ENCODE measurements at regions not wholly inside any gene's neighbourhood (a gene's known extent, or its start where the extent isn't known, plus 50 kb on each side); places are given as distances from the start of the nearest gene placed in this dataset.
"Not testable (repeated sequence)": the region's sequence is repeated elsewhere in the genome, so short reads cannot be mapped to it uniquely, and the experiment has no call there.

GRCh38 chr13:21256891-21257290 lies 80.4 kb downstream of the MRPL57 start:
- Histone ChIP-seq H3K27me3 (ENCODE audit: insufficient read depth, poor library complexity, severe bottlenecking) (no peaks in the 10 kb centered on the region), H3K27ac (replicated peaks) (no peak overlapping the region), H3K4me3 (replicated peaks; ENCODE audit: insufficient read depth, low read length) (no peak overlapping the region)
- TF ChIP-seq REST (IDR thresholded peaks at IDR 0.05; ENCODE audit: insufficient replicate concordance, low read depth): no peak
- TF ChIP-seq POLR2AphosphoS5 (IDR thresholded peaks at IDR 0.05; ENCODE audit: low read depth): no peak
- TF ChIP-seq SPI1 (IDR thresholded peaks at IDR 0.05; ENCODE audit: borderline replicate concordance, low read depth): no peak
- TF ChIP-seq CTCF (IDR thresholded peaks at IDR 0.05; ENCODE audit: insufficient read depth, low read length): no peak
- TF ChIP-seq GABPA (IDR thresholded peaks at IDR 0.05; ENCODE audit: low read depth): no peak
- no peak for DNase-seq (ENCODE audit: low read depth in 1 of 2, low spot score in 1 of 2)

GRCh38 chr13:21259571-21260455 lies 83.4 kb downstream of the MRPL57 start:
- TF ChIP-seq CTCF (IDR thresholded peaks at IDR 0.05; ENCODE audit: insufficient read depth, low read length): no peak
- no peak for TF ChIP-seq GABPA (IDR thresholded peaks at IDR 0.05; ENCODE audit: low read depth)

GRCh38 chr13:21260561-21261290 lies 84.3 kb downstream of the MRPL57 start:
- H3K27me3 ChIP-seq (ENCODE audit: insufficient read depth, poor library complexity, severe bottlenecking); DNase-seq (ENCODE audit: low read depth in 1 of 2, low spot score in 1 of 2); H3K4me3 ChIP-seq (replicated peaks; ENCODE audit: insufficient read depth, low read length); H3K27ac ChIP-seq (replicated peaks): not testable (repeated sequence)

More at GRCh38 chr13:21259571-21260455, 83.4 kb downstream of the MRPL57 start:
- Histone ChIP-seq H3K27me3 (ENCODE audit: insufficient read depth, poor library complexity, severe bottlenecking) (no peaks in the 10 kb centered on the region), H3K27ac (replicated peaks) (no peak overlapping the region), H3K4me3 (replicated peaks; ENCODE audit: insufficient read depth, low read length) (no peak overlapping the region)
- no peak for DNase-seq (ENCODE audit: low read depth in 1 of 2, low spot score in 1 of 2)

- H3K27ac ChIP-seq (replicated peaks); H3K4me3 ChIP-seq (replicated peaks; ENCODE audit: insufficient read depth, low read length); H3K27me3 ChIP-seq (ENCODE audit: insufficient read depth, poor library complexity, severe bottlenecking); DNase-seq (ENCODE audit: low read depth in 1 of 2, low spot score in 1 of 2): not testable (repeated sequence)
Observed at GRCh38 chr13:21261487-21262216, 85.2 kb downstream of the MRPL57 start.

GRCh38 chr13:21263909-21264308 lies 87.5 kb downstream of the MRPL57 start:
- H3K27ac ChIP-seq (replicated peaks); DNase-seq (ENCODE audit: low read depth in 1 of 2, low spot score in 1 of 2); H3K4me3 ChIP-seq (replicated peaks; ENCODE audit: insufficient read depth, low read length); H3K27me3 ChIP-seq (ENCODE audit: insufficient read depth, poor library complexity, severe bottlenecking): not testable (repeated sequence)

GRCh38 chr13:21268485-21268884 lies 92.0 kb downstream of the MRPL57 start:
- not testable (repeated sequence) for H3K4me3 ChIP-seq (replicated peaks; ENCODE audit: insufficient read depth, low read length); DNase-seq (ENCODE audit: low read depth in 1 of 2, low spot score in 1 of 2); H3K27me3 ChIP-seq (ENCODE audit: insufficient read depth, poor library complexity, severe bottlenecking); H3K27ac ChIP-seq (replicated peaks)

GRCh38 chr13:21272439-21272838 lies 96.0 kb downstream of the MRPL57 start:
- not testable (repeated sequence) for H3K4me3 ChIP-seq (replicated peaks; ENCODE audit: insufficient read depth, low read length); H3K27me3 ChIP-seq (ENCODE audit: insufficient read depth, poor library complexity, severe bottlenecking); H3K27ac ChIP-seq (replicated peaks); DNase-seq (ENCODE audit: low read depth in 1 of 2, low spot score in 1 of 2)

GRCh38 chr13:21274457-21274856 lies 98.0 kb downstream of the MRPL57 start:
- DNase-seq (ENCODE audit: low read depth in 1 of 2, low spot score in 1 of 2); H3K27me3 ChIP-seq (ENCODE audit: insufficient read depth, poor library complexity, severe bottlenecking); H3K27ac ChIP-seq (replicated peaks); H3K4me3 ChIP-seq (replicated peaks; ENCODE audit: insufficient read depth, low read length): not testable (repeated sequence)

All from HL-60 (cell line).